NK-92 treated with Interleukin-12 subunit alpha and Interleukin-12 subunit beta, amount 100 ng/mL, for 24 hours (cell line): ENCODE measurements at regions not wholly inside any gene's neighbourhood (a gene's known extent, or its start where the extent isn't known, plus 50 kb on each side); places are given as distances from the start of the nearest gene placed in this dataset.
"Not testable (repeated sequence)": the region's sequence is repeated elsewhere in the genome, so short reads cannot be mapped to it uniquely, and the experiment has no call there.

ENCODE experiments used
- DNase-seq: peaks from one replicate; lab custom pipeline; 2025; lab: John Stamatoyannopoulos, UW

GRCh38 chr9:102174202-102174601 is 435.8 kb upstream of the GRIN3A start:
- DNase-seq, result not testable (repeated sequence)

GRCh38 chr9:102164247-102164646 is 425.8 kb upstream of the GRIN3A start:
- DNase-seq, result no peak

- DNase-seq, result not testable (repeated sequence)
Measured at GRCh38 chr9:102153081-102153480, 414.6 kb upstream of the GRIN3A start.

GRCh38 chr9:102135768-102136167 is 397.3 kb upstream of the GRIN3A start:
- no peak for DNase-seq

GRCh38 chr9:102124465-102124864 is 386.0 kb upstream of the GRIN3A start:
- DNase-seq, result no peak

GRCh38 chr9:102114557-102114956 is 376.1 kb upstream of the GRIN3A start:
- no peak for DNase-seq

- DNase-seq, result no peak
Measured at GRCh38 chr9:102113191-102113590, 374.7 kb upstream of the GRIN3A start.

- no peak for DNase-seq
Measured at GRCh38 chr9:102106439-102106838, 368.0 kb upstream of the GRIN3A start.

- no peak for DNase-seq
Measured at GRCh38 chr9:102101723-102102122, 363.3 kb upstream of the GRIN3A start.

GRCh38 chr9:102087141-102087540 is 348.7 kb upstream of the GRIN3A start:
- no peak for DNase-seq

GRCh38 chr9:102085548-102085947 is 347.1 kb upstream of the GRIN3A start:
- DNase-seq, result no peak

GRCh38 chr9:102072059-102072764 is 333.8 kb upstream of the GRIN3A start:
- no peak for DNase-seq

- DNase-seq, result no peak
Measured at GRCh38 chr9:102069969-102070368, 331.5 kb upstream of the GRIN3A start.

- no peak for DNase-seq
Measured at GRCh38 chr9:102054811-102055210, 316.4 kb upstream of the GRIN3A start.

- DNase-seq, result no peak
Measured at GRCh38 chr9:102049586-102050246, 311.3 kb upstream of the GRIN3A start.

GRCh38 chr9:102047549-102047948 is 309.1 kb upstream of the GRIN3A start:
- DNase-seq, result no peak

- no peak for DNase-seq
Measured at GRCh38 chr9:102044133-102044532, 305.7 kb upstream of the GRIN3A start.

GRCh38 chr9:102038006-102038405 is 299.6 kb upstream of the GRIN3A start:
- no peak for DNase-seq

GRCh38 chr9:102035929-102036328 is 297.5 kb upstream of the GRIN3A start:
- no peak for DNase-seq

- no peak for DNase-seq
Measured at GRCh38 chr9:102032614-102033013, 294.2 kb upstream of the GRIN3A start.

GRCh38 chr9:102000956-102001355 is 262.5 kb upstream of the GRIN3A start:
- DNase-seq, result no peak

GRCh38 chr9:101999441-101999840 is 261.0 kb upstream of the GRIN3A start:
- DNase-seq, result no peak

GRCh38 chr9:101995231-101995630 is 256.8 kb upstream of the GRIN3A start:
- no peak for DNase-seq

- no peak for DNase-seq
Measured at GRCh38 chr9:101993771-101994170, 255.3 kb upstream of the GRIN3A start.
